ENCODE measurements at regions not wholly inside any gene's neighbourhood (a gene's known extent, or its start where the extent isn't known, plus 50 kb on each side); places are given as distances from the start of the nearest gene placed in this dataset.

DNA sequence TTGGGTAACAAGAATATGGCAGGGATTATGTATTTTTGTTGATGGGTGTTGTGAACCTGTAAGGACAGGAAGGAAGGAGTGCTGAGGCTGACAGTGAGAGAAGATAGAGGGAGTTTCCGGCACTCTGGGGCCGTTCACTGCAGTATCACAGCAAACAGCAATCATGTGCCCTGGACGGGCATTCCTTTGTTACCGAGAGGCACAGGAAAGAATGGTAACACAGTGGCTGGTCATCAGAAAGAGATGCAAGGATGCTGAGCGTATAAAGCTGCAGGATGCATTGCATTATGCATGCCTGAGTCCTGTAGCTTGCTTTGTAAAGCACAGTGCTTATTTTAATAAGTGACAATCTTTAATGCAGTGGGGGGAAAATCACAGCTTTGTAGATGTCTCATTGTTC, 286.8 kb downstream of the RPS24 start:
- no peak overlapping the region for H3K27ac ChIP-seq
- H3K36me3 ChIP-seq: no peaks in the 10 kb centered on the region
- no peak for DNase-seq
- H3K9me3 ChIP-seq: no peaks in the 10 kb centered on the region
- TF ChIP-seq POLR2A (IDR thresholded peaks at IDR 0.05): no peak
- TF ChIP-seq, protein P1, sequence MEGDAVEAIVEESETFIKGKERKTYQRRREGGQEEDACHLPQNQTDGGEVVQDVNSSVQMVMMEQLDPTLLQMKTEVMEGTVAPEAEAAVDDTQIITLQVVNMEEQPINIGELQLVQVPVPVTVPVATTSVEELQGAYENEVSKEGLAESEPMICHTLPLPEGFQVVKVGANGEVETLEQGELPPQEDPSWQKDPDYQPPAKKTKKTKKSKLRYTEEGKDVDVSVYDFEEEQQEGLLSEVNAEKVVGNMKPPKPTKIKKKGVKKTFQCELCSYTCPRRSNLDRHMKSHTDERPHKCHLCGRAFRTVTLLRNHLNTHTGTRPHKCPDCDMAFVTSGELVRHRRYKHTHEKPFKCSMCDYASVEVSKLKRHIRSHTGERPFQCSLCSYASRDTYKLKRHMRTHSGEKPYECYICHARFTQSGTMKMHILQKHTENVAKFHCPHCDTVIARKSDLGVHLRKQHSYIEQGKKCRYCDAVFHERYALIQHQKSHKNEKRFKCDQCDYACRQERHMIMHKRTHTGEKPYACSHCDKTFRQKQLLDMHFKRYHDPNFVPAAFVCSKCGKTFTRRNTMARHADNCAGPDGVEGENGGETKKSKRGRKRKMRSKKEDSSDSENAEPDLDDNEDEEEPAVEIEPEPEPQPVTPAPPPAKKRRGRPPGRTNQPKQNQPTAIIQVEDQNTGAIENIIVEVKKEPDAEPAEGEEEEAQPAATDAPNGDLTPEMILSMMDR (IDR thresholded peaks at IDR 0.05): no peak
- H3K4me3 ChIP-seq (replicated peaks in 1 of 3): no peak overlapping the region
- H3K4me1 ChIP-seq: peaks cover 11% of the 10 kb centered on the region in 2 donors
- H3K27me3 ChIP-seq: no peaks in the 10 kb centered on the region
- intact Hi-C loops (cut with DNase I): no loop called here
- 83 to 90% methylated on average over 5 of the region's 5 CpGs for WGBS, 2 donors

DNA sequence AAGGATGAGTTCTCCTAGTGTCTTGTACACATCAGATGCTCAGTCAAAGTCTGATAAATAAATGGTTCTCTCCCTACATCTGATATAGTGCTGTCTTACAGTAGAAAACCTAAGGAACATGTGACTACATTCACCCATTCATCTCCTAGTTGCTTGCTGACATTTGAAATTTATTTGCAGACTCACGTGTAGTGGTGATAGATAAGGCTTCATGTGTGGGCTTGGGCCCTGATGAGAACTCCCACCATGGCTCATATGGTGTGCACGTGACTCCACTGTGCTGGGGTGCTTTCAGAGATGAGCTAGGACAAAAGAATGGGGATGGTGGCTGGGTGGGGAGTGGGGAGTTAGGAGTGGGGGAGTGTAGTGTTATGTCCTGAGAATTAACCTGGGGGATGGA, 287.3 kb downstream of the RPS24 start:
- no peak for TF ChIP-seq POLR2A (IDR thresholded peaks at IDR 0.05)
- TF ChIP-seq, protein P1 (IDR thresholded peaks at IDR 0.05): no peak
- DNase-seq: no peak
- H3K27ac ChIP-seq: no peak overlapping the region
- H3K36me3 ChIP-seq: no peaks in the 10 kb centered on the region
- 88 to 97% methylated on average over 2 of the region's 2 CpGs for WGBS, 2 donors
- peaks cover 10 to 11% of the 10 kb centered on the region in 2 donors for H3K4me1 ChIP-seq
- H3K27me3 ChIP-seq: no peaks in the 10 kb centered on the region
- intact Hi-C loops (cut with DNase I): no loop called here
- H3K9me3 ChIP-seq: no peaks in the 10 kb centered on the region
- H3K4me3 ChIP-seq (replicated peaks in 1 of 3): no peak overlapping the region

DNA sequence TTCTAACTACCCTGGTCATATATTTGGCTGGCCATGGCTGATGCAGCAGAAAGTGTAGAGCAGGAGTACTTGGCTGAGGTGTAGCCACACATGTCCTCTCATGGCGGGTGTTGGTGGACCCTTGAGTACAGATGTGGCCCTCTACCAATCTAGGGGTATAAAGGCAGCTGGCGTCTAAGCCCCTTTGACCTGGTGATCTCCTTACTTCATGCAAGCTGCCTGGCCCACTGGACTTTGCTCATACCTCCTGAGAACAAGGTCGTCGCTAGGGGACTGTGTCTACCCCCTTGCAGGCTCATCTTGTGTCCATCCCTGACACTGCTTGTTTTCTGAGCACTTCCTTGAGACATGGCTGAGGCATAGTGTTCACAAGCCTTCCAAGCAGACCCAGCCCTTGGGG, 287.8 kb downstream of the RPS24 start:
- Histone ChIP-seq H3K27ac (no peak overlapping the region), H3K36me3 (no peaks in the 10 kb centered on the region), H3K27me3 (no peaks in the 10 kb centered on the region), H3K4me3 (replicated peaks in 1 of 3) (no peak overlapping the region), H3K9me3 (no peaks in the 10 kb centered on the region), H3K4me1 (peaks cover 5 to 7% of the 10 kb centered on the region in 2 donors)
- intact Hi-C loops (cut with DNase I): no loop called here
- no peak for DNase-seq
- 79 to 90% methylated on average over 3 to 4 of the region's 4 CpGs for WGBS, 2 donors
- TF ChIP-seq, protein P1 (IDR thresholded peaks at IDR 0.05): no peak
- TF ChIP-seq POLR2A (IDR thresholded peaks at IDR 0.05): no peak

DNA sequence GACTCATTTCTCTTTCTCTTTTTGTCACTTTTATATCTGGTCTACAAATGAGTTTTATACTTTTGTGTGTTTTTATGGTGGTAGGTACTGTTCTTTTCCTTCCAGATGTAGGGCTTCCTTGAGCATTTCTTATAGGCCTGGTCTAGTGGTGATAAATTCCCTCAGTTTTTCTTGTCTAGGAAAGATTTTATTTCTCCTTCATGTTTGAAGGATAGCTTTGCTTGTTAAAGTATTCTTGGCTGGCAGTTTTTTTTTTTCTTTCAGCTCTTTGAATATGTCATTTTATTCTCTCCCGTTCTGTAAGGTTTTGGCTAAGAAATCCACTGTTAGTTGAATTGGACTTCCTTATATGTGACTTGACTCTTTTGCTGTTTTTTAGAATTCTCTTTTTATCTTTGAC, 292.7 kb downstream of the RPS24 start:
- TF ChIP-seq POLR2A (IDR thresholded peaks at IDR 0.05): no peak
- TF ChIP-seq, protein P1 (IDR thresholded peaks at IDR 0.05): no peak
- no peak for DNase-seq
- no peaks in the 10 kb centered on the region for H3K36me3 ChIP-seq
- no peaks in the 10 kb centered on the region for H3K27me3 ChIP-seq
- intact Hi-C loops (cut with DNase I): no loop called here
- no peak overlapping the region for H3K27ac ChIP-seq
- WGBS, 2 donors: 93 to 95% methylated on average over 1 of the region's 1 CpG
- no peak overlapping the region for H3K4me3 ChIP-seq (replicated peaks in 1 of 3)
- H3K4me1 ChIP-seq: no peaks in the 10 kb centered on the region
- no peaks in the 10 kb centered on the region for H3K9me3 ChIP-seq

DNA sequence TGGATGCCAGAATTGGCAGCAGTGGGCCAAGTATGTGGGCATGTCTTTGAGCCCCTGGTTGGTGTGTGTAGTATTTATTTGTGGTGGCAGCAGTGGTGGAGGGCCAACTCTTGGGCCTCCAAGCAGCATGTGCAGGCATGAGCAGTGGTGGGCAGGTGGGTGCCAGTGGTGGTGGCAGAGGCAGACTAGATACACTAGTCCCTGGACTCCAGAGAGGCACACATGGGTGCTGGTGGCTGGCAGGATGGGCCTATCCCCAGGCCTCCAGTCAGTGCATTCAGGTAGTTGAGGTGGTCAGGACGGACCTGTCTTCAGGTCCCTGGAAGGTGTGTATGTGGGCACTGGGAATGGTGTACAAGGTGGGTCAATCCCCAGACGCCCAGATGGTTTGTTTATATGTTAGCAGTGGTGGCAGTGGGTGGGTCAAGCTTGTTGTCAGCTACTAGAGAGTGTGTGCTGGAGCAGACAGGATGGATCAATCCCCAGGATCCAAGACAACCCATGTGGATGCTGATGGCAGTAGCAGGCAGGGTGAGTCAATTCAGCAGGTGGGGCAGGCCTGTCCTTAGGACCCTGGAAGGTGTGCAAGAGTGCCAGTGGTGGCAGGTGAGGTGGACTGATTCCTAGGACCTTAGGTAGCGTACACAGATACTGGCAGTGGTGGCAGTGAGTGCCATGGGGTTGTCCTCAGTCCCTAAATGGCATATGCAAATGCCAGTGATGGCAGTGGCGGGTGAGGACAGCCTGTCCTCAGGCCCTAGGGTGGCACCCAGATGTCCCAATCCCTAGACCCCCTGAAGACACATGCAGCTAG, 294.3 kb downstream of the RPS24 start:
- Histone ChIP-seq H3K36me3 (no peaks in the 10 kb centered on the region), H3K27me3 (no peaks in the 10 kb centered on the region), H3K27ac (no peak overlapping the region), H3K4me3 (replicated peaks in 1 of 3) (no peak overlapping the region), H3K4me1 (no peaks in the 10 kb centered on the region), H3K9me3 (no peaks in the 10 kb centered on the region)
- no peak for DNase-seq
- intact Hi-C loops (cut with DNase I): no loop called here
- no peak for TF ChIP-seq POLR2A (IDR thresholded peaks at IDR 0.05)
- TF ChIP-seq, protein P1 (IDR thresholded peaks at IDR 0.05): no peak
- 87 to 92% methylated on average over 3 to 4 of the region's 4 CpGs for whole genome bisulfite sequencing, 2 donors

Data from thyroid gland (tissue), 4 donors.